Type B pancreatic cell (in vitro differentiated cells): ENCODE measurements at regions not wholly inside any gene's neighbourhood (a gene's known extent, or its start where the extent isn't known, plus 50 kb on each side); places are given as distances from the start of the nearest gene placed in this dataset.

ENCODE experiments used
- DNase-seq: peaks from one replicate; pipeline ENCODE4 v3.0.0; 2021; ENCODE audit warnings: mixed read lengths; ENCODE audit not compliant: unreplicated experiment; ENCODE audit errors: extremely low spot score
- H3K27ac Mint-ChIP-seq: 2 replicates; pipeline ENCODE4 v1.8.0; 2021; ENCODE audit warnings: mild to moderate bottlenecking, mixed read lengths
- H3K27me3 Mint-ChIP-seq: 2 replicates; pipeline ENCODE4 v1.8.0; 2021; ENCODE audit warnings: mixed read lengths
- H3K36me3 Mint-ChIP-seq: 2 replicates; pipeline ENCODE4 v1.8.0; 2021; ENCODE audit warnings: mixed read lengths
- H3K4me1 Mint-ChIP-seq: one replicate; pipeline ENCODE4 v1.8.0; 2021; ENCODE audit warnings: mixed read lengths; ENCODE audit not compliant: unreplicated experiment
- H3K4me3 Mint-ChIP-seq: 2 replicates; pipeline ENCODE4 v1.8.0; 2021; ENCODE audit warnings: mild to moderate bottlenecking, mixed read lengths
- H3K9me3 Mint-ChIP-seq: 2 replicates; pipeline ENCODE4 v1.8.0; 2021; ENCODE audit warnings: mixed read lengths
- CTCF ChIP-seq: fragments of 200-600 bp; sonication (generic); conservative IDR thresholded peaks from 2 replicates; pipeline ENCODE4 v1.5.0; 2021; ENCODE audit warnings: antibody characterized with exemption, mild to moderate bottlenecking

GRCh38 chr4:188287169-188287894 lies 148.1 kb downstream of the TRIML1 start:
- Mint-ChIP-seq H3K27me3 (peaks cover 51% of the 10 kb centered on the region), H3K27ac (no peak overlapping the region)
- no peak for TF ChIP-seq CTCF

GRCh38 chr4:188289531-188290125 lies 150.4 kb downstream of the TRIML1 start:
- DNase-seq: no peak
- no peak overlapping the region for H3K27ac Mint-ChIP-seq
- no peaks in the 10 kb centered on the region for H3K36me3 Mint-ChIP-seq
- no peak for TF ChIP-seq CTCF
- no peaks in the 10 kb centered on the region for H3K4me1 Mint-ChIP-seq
- H3K9me3 Mint-ChIP-seq: no peaks in the 10 kb centered on the region
- H3K4me3 Mint-ChIP-seq: no peak overlapping the region
- peaks cover 42% of the 10 kb centered on the region for H3K27me3 Mint-ChIP-seq

More at GRCh38 chr4:188287169-188287894, 148.1 kb downstream of the TRIML1 start:
- H3K36me3 Mint-ChIP-seq: no peaks in the 10 kb centered on the region
- H3K4me1 Mint-ChIP-seq: no peaks in the 10 kb centered on the region
- H3K4me3 Mint-ChIP-seq: no peak overlapping the region
- no peak for DNase-seq
- no peaks in the 10 kb centered on the region for H3K9me3 Mint-ChIP-seq

- no peak for DNase-seq
- no peak for TF ChIP-seq CTCF
- Mint-ChIP-seq H3K9me3 (no peaks in the 10 kb centered on the region), H3K27me3 (peaks cover 27% of the 10 kb centered on the region), H3K4me3 (no peak overlapping the region), H3K27ac (no peak overlapping the region), H3K36me3 (no peaks in the 10 kb centered on the region), H3K4me1 (peaks cover 9% of the 10 kb centered on the region)
Observed at GRCh38 chr4:188295899-188296298, 156.7 kb downstream of the TRIML1 start.

- TF ChIP-seq CTCF: no peak
- Mint-ChIP-seq H3K4me1 (peaks cover 9% of the 10 kb centered on the region), H3K4me3 (no peak overlapping the region), H3K36me3 (no peaks in the 10 kb centered on the region), H3K9me3 (no peaks in the 10 kb centered on the region), H3K27ac (no peak overlapping the region), H3K27me3 (peaks cover 27% of the 10 kb centered on the region)
- DNase-seq: no peak
Observed at GRCh38 chr4:188296331-188296730, 157.1 kb downstream of the TRIML1 start.

GRCh38 chr4:188297873-188298272 lies 158.6 kb downstream of the TRIML1 start:
- H3K27me3 Mint-ChIP-seq: peaks cover 27% of the 10 kb centered on the region
- H3K4me3 Mint-ChIP-seq: no peak overlapping the region
- DNase-seq: no peak
- H3K4me1 Mint-ChIP-seq: peaks cover 9% of the 10 kb centered on the region
- no peak for TF ChIP-seq CTCF
- H3K27ac Mint-ChIP-seq: no peak overlapping the region
- H3K36me3 Mint-ChIP-seq: no peaks in the 10 kb centered on the region
- no peaks in the 10 kb centered on the region for H3K9me3 Mint-ChIP-seq
